Testis (tissue), 2 donors: ENCODE measurements at regions not wholly inside any gene's neighbourhood (a gene's known extent, or its start where the extent isn't known, plus 50 kb on each side); places are given as distances from the start of the nearest gene placed in this dataset.

Experiments used
- POLR2A ChIP-seq: fragments of 450-650 bp; IDR thresholded peaks from one replicate; pipeline ENCODE4 v1.6.1; 2017; ENCODE audit warnings: antibody characterized with exemption, mild to moderate bottlenecking, moderate library complexity
- TF ChIP-seq, protein P1 (sequence below), 3 experiments: fragments of 450-650 bp in 2 of 3; fragments of 200-600 bp in 1 of 3; sonication (generic) in 1 of 3; IDR thresholded peaks; one replicate each; pipeline ENCODE4 v1.5.1; 2016 to 2019; ENCODE audit warnings: antibody characterized with exemption in 3 of 3, mild to moderate bottlenecking in 2 of 3, moderate library complexity in 1 of 3

DNA sequence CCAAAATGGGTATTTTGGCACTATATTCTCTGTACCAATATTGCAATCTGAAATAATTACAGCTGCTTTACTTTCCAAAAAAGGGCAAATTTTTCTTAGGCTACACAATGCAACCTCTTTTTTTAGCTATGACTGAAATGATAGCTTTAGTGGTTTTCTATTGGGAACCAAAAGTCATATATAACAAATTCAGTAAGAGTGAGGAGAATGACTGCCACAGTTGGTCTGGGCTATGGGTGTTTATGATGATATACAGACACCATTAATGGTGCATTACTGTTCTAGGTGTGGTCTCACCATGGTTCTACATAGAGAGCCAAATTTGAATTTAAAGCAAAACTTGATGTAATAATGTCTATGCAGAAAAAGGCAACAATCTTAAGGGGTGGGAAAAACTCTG is 72.3 kb upstream of the PTBP2 start:
- TF ChIP-seq, protein P1, sequence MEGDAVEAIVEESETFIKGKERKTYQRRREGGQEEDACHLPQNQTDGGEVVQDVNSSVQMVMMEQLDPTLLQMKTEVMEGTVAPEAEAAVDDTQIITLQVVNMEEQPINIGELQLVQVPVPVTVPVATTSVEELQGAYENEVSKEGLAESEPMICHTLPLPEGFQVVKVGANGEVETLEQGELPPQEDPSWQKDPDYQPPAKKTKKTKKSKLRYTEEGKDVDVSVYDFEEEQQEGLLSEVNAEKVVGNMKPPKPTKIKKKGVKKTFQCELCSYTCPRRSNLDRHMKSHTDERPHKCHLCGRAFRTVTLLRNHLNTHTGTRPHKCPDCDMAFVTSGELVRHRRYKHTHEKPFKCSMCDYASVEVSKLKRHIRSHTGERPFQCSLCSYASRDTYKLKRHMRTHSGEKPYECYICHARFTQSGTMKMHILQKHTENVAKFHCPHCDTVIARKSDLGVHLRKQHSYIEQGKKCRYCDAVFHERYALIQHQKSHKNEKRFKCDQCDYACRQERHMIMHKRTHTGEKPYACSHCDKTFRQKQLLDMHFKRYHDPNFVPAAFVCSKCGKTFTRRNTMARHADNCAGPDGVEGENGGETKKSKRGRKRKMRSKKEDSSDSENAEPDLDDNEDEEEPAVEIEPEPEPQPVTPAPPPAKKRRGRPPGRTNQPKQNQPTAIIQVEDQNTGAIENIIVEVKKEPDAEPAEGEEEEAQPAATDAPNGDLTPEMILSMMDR (IDR thresholded peaks at IDR 0.05), result no peak
- TF ChIP-seq POLR2A, result no peak
